Fibroblast of peridontal ligament (primary cell): ENCODE measurements at regions not wholly inside any gene's neighbourhood (a gene's known extent, or its start where the extent isn't known, plus 50 kb on each side); places are given as distances from the start of the nearest gene placed in this dataset.

Source experiments
- DNase-seq: peaks from one replicate; pipeline ENCODE4 v3.0.0-alpha.2; 2010; ENCODE audit errors: extremely low read depth

DNA sequence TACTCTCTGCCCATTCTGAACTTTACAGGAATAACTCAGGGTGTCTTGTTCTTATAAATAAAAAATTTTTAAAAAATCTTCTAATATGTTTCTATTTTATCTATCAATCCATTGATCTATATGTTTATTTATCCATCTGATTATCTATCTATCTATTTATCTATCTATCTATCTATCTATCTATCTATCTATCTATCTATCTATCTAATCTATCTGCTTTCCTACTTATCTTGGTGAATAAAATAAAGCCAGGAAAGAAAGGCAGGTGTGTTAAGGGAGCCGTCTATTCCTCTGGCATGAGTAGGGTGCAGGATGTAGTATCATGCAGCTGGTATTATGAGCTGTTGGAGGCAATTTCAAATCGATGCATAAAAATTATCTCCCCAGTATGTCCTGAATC is 153.0 kb downstream of the FOXA2 start:
- no peak for DNase-seq

DNA sequence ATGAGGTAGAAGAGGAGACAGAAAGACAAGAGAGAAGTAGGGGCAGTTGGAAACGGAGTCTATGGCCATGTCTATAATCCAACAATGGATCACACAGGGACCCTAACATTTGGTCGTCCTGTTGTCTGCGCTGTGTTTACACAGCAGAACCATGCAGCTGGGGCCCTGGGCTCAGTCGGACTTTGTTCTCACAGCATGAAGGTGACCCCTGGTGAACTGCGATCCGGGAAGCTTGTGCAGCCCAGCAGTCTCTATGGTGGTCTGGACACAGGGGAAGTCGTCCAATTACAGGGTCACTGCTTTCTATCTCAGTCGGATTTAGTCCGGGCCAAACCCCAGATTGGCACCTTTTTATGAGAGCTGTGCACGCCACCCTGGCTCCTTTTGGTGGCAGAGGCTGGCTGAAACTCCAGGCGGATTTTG is 153.6 kb downstream of the FOXA2 start:
- no peak for DNase-seq

GRCh38 chr20:22430154-22430745 is 154.1 kb downstream of the FOXA2 start:
- DNase-seq = no peak

- no peak for DNase-seq
Measured at GRCh38 chr20:22429175-22430153, 154.9 kb downstream of the FOXA2 start.

GRCh38 chr20:22428051-22428450 is 156.3 kb downstream of the FOXA2 start:
- DNase-seq = no peak

GRCh38 chr20:22426772-22427171 is 157.6 kb downstream of the FOXA2 start:
- DNase-seq = no peak

GRCh38 chr20:22425344-22426295 is 158.8 kb downstream of the FOXA2 start:
- DNase-seq = no peak

- no peak for DNase-seq
Measured at GRCh38 chr20:22423190-22423832, 161.1 kb downstream of the FOXA2 start.

DNA sequence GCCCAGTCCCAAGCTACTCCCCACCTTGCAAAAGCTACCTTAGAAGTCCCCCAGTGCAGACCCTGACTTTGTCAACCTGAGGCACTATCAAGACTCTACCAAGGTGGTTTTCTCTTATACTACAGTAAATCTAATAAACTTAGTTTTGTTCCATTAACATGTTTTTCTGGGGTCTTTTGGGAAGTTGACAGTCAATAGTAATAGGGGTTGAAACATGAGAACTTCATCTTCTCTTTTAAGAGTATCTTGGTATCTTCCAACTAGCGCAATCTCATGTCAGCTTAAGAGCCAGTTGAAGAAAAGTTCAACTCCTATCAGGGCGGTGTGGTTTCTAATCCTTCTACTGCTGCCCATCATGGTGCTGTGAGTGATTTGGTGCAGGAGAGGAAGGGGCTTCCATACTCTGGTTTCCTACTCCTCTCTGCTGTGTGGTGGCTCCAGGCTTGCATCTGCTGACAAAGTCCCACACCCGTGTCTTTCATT is 164.2 kb downstream of the FOXA2 start:
- DNase-seq = no peak

DNA sequence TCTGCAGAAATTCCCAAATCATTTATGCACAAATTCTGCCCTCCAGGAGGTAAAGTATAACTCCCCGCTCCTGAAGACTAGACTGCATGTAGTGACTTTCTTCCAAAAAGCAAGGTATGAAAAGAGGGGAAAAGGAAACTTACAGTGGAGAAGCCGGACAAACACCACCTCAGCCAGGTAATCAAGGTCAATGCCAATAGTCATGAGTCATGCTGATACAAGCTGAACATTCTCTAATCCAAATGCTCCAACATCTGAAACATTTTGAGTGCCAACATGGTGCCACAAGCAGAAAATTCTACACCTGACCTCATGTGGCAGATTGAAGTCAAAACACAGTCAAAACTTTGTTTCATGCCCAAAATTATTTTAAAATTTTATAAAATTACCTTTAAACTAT is 165.6 kb downstream of the FOXA2 start:
- DNase-seq = no peak

GRCh38 chr20:22414305-22414742 is 170.0 kb downstream of the FOXA2 start:
- DNase-seq = no peak

DNA sequence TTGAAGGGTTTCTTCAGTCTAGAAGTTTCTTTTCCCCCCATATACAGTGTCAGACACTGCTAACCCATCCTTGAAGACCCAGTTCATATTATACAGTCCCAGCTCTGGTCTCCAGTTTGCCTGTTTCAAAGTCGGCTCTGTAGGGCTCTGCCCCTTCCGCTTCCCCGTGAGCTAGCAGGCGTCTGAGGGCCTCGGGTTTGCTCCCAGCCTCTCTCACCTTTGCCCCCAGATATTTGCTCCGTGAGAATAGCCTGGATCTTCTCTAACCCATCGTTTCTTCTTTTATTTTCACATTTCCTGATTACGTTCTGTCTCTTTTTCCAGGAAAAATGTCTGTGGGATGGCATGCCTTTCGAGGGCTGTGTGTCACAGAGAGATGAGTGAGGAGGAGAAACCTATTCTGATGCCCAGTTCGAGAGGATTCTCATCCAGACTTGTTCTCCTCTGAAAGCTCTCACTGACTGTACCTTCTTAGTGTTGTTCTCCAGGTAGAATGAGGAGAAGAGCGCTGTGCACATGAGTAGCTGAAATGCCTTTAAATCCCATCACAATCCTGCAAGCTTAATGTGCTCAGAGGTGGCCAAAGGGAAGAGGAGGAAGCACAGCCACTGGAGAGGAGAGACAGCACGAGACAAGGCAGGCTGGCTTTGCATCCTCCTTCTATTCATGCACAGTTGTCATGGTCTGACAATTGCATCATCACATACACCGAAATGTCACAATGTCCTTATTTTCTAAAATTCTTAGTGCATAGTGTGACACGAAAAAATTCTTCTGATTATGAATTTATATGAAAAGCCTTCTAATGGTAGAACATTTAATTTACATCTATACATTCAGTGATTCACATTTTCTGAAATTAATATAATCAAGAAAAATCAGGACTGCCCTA is 171.1 kb downstream of the FOXA2 start:
- no peak for DNase-seq

- DNase-seq = no peak
Measured at GRCh38 chr20:22411627-22412450, 172.5 kb downstream of the FOXA2 start.

- no peak for DNase-seq
Measured at GRCh38 chr20:22411286-22411626, 173.1 kb downstream of the FOXA2 start.

- DNase-seq = no peak
Measured at GRCh38 chr20:22410556-22411130, 173.7 kb downstream of the FOXA2 start.

DNA sequence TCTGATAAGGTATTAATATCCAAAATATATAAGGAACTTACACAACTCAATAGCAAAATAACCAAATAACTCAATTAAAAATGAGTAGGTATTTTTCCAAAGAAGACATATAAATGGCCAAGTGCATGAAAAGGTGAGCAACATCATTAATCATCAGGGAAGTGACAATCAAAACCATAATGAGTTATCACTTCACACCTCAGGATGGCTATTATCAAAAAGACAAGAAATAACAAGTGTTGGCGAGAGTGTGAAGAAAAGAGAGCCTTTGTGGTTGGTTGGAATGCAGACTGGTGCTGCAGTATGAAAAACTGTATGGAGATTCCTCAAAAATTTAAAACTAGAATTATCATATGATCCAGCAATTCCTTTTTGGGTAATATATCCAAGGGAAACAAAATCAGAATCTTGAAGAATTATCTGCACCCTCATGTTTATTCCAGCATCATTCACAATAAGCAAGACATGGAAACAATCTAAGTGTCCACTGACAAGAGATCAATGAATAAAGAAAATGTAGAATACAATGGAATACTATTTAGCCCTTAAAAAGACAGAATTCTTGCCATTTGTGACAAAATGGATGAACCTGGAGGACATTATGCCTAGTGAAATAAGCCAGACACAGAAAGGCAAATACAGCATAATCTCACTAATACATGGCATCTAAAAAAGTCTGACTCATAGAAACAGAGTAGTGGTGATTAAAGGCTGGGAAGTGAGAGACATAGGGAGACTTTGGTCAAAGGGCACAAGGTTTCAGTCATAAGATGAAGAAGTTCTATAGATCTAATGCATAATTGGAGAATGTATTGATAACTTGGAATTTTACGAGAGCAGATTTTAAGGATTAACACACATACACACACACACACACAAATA is 175.6 kb downstream of the FOXA2 start:
- DNase-seq = no peak

DNA sequence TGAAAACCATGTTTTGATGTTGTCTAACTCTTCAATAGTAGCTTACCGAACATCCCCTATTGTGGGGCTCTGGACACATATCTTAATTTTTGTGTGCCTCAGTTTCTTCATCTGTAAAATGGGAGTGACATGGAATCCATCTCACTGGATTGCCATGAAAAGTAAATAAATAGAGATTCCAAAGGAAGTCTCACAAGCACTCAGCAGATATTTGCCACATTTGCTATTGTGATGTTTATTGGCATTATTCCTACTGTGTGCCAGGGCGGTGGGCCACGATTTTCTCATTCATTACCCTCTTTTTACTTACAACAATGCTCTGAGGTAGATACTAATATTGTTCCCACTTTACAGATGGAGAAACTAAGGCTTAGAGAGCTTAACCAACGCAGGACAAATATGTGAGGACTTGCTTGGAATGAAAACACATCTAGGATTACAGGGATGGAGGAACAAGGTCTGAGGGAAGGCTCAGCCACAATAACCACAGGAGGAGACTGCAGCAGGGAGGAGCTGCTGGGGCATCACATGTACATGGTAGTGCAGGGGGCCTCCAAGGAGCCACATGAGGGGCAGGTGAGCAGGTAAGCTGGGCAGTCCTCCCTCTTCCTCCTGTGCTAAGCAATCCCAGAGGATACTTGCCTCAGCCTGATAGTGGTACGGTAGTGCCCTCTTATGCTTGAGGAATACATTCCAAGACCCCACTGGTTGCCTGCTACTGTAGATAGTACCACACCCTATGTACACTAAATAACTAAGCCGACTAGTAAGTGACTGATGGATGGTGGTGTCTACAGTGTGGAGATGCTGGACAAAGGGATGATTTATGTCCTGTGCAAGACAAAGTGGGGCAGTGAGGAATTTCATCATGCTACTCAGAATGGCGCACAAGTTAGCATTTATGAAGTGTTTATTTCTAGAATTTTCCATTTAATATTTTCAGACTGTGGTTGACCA is 176.9 kb downstream of the FOXA2 start:
- no peak for DNase-seq
